ENCODE measurements at regions not wholly inside any gene's neighbourhood (a gene's known extent, or its start where the extent isn't known, plus 50 kb on each side); places are given as distances from the start of the nearest gene placed in this dataset.

- TF ChIP-seq POLR2A (IDR thresholded peaks at IDR 0.05) (no peak), CTCF (IDR thresholded peaks at IDR 0.05) (no peak)
- 33% methylated on average over 3 of the region's 3 CpGs for WGBS (ENCODE audit: insufficient coverage, low coverage, low lambda C conversion rate, missing lambda C conversion rate)
- no peak overlapping the region for H3K4me3 ChIP-seq
- ATAC-seq (peak; percentile 50 to 71 (median 71)), DNase-seq (peak; percentile 53 to 61 (median 56))
- no peaks in the 10 kb centered on the region for H3K36me3 ChIP-seq
- no peaks in the 10 kb centered on the region for H3K27me3 ChIP-seq
- no peaks in the 10 kb centered on the region for H3K4me1 ChIP-seq
- H3K27ac ChIP-seq: no peak overlapping the region
- intact Hi-C loops (cut with DNase I): no loop called here
- H3K9me3 ChIP-seq: peaks cover 0 to 4% (median 0%) of the 10 kb centered on the region in 4 donors
Measured at GRCh38 chr13:90800082-90800746, 547.3 kb upstream of the MIR17HG start.

- 45% methylated on average over 7 of the region's 7 CpGs for WGBS (ENCODE audit: insufficient coverage, low coverage, low lambda C conversion rate, missing lambda C conversion rate)
- no peak for ATAC-seq
- H3K4me1 ChIP-seq: no peaks in the 10 kb centered on the region
Measured at GRCh38 chr13:90801621-90802020, 545.9 kb upstream of the MIR17HG start.

GRCh38 chr13:90803210-90803609 lies 544.3 kb upstream of the MIR17HG start:
- 18% methylated on average over 2 of the region's 2 CpGs for WGBS (ENCODE audit: insufficient coverage, low coverage, low lambda C conversion rate, missing lambda C conversion rate)
- H3K27ac ChIP-seq: no peak overlapping the region
- TF ChIP-seq CTCF (IDR thresholded peaks at IDR 0.05): no peak
- TF ChIP-seq POLR2A (IDR thresholded peaks at IDR 0.05): no peak
- H3K36me3 ChIP-seq: no peaks in the 10 kb centered on the region
- DNase-seq: no peak
- H3K4me1 ChIP-seq: no peaks in the 10 kb centered on the region
- ATAC-seq: no peak
- H3K4me3 ChIP-seq: no peak overlapping the region
- no peaks in the 10 kb centered on the region for H3K27me3 ChIP-seq
- intact Hi-C loops (cut with DNase I): no loop called here
- peaks cover 0 to 4% (median 0%) of the 10 kb centered on the region in 4 donors for H3K9me3 ChIP-seq

More at GRCh38 chr13:90801621-90802020, 545.9 kb upstream of the MIR17HG start:
- Histone ChIP-seq H3K9me3 (peaks cover 0 to 4% (median 0%) of the 10 kb centered on the region in 4 donors), H3K27me3 (no peaks in the 10 kb centered on the region), H3K4me3 (no peak overlapping the region), H3K36me3 (no peaks in the 10 kb centered on the region), H3K27ac (no peak overlapping the region)
- intact Hi-C loops (cut with DNase I): no loop called here
- no peak for DNase-seq
- no peak for TF ChIP-seq CTCF (IDR thresholded peaks at IDR 0.05)
- no peak for TF ChIP-seq POLR2A (IDR thresholded peaks at IDR 0.05)

- no peak overlapping the region for H3K4me3 ChIP-seq
- no peak for DNase-seq
- 72% methylated on average over 1 of the region's 1 CpG for WGBS (ENCODE audit: insufficient coverage, low coverage, low lambda C conversion rate, missing lambda C conversion rate)
- H3K9me3 ChIP-seq: no peaks in the 10 kb centered on the region
- no peak for TF ChIP-seq POLR2A (IDR thresholded peaks at IDR 0.05)
- TF ChIP-seq CTCF (IDR thresholded peaks at IDR 0.05): no peak
- H3K36me3 ChIP-seq: no peaks in the 10 kb centered on the region
- H3K27me3 ChIP-seq: no peaks in the 10 kb centered on the region
- intact Hi-C loops (cut with DNase I): no loop called here
- no peaks in the 10 kb centered on the region for H3K4me1 ChIP-seq
- H3K27ac ChIP-seq: no peak overlapping the region
- no peak for ATAC-seq
Measured at GRCh38 chr13:90806016-90806615, 541.4 kb upstream of the MIR17HG start.
